GM13976 (cell line): ENCODE measurements at regions not wholly inside any gene's neighbourhood (a gene's known extent, or its start where the extent isn't known, plus 50 kb on each side); places are given as distances from the start of the nearest gene placed in this dataset.
"Not testable (repeated sequence)": the region's sequence is repeated elsewhere in the genome, so short reads cannot be mapped to it uniquely, and the experiment has no call there.

Source experiments
- DNase-seq: peaks from one replicate; pipeline ENCODE4 v3.0.0; 2012; ENCODE audit warnings: low spot score
- in situ Hi-C: fragments of 300-500 bp; cut with MboI; formaldehyde crosslinking; loops from one replicate; pipeline ENCODE4 v1.12.0; 2022; ENCODE audit warnings: low sequenced_read_pairs, mixed read lengths, inconsistent platforms; ENCODE audit not compliant: unreplicated experiment
- TF ChIP-seq, protein P1 (sequence below): IDR thresholded peaks from 2 replicates; pipeline ENCODE4 v1.5.1; 2012; ENCODE audit warnings: borderline replicate concordance, mild to moderate bottlenecking; ENCODE audit not compliant: insufficient read depth; ENCODE audit errors: extremely low read depth, missing control alignments, control extremely low read depth

DNA sequence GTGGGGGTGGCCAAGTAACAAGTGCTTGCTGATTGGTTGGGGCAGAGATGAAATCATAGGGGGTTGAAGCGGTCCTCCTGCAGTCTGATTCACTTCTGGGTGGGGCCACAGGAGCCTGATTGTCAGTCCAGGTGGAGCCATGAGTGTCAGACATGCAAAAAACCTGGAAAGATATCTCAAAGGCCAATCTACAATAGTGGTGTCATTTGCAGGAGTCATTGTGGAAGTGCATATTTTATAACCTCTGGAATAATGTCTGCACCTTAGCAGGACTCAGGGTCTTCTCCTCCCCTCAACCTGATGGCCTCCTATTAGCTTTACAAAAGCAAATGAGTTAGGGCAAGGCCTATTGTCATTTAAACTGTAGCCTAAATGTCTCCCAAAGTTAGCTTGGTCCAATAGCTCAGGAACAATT lies 241.4 kb downstream of the NUAK1 start:
- no peak for DNase-seq
- in situ Hi-C loops, result no loop called here
- TF ChIP-seq, protein P1, sequence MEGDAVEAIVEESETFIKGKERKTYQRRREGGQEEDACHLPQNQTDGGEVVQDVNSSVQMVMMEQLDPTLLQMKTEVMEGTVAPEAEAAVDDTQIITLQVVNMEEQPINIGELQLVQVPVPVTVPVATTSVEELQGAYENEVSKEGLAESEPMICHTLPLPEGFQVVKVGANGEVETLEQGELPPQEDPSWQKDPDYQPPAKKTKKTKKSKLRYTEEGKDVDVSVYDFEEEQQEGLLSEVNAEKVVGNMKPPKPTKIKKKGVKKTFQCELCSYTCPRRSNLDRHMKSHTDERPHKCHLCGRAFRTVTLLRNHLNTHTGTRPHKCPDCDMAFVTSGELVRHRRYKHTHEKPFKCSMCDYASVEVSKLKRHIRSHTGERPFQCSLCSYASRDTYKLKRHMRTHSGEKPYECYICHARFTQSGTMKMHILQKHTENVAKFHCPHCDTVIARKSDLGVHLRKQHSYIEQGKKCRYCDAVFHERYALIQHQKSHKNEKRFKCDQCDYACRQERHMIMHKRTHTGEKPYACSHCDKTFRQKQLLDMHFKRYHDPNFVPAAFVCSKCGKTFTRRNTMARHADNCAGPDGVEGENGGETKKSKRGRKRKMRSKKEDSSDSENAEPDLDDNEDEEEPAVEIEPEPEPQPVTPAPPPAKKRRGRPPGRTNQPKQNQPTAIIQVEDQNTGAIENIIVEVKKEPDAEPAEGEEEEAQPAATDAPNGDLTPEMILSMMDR, result no peak

DNA sequence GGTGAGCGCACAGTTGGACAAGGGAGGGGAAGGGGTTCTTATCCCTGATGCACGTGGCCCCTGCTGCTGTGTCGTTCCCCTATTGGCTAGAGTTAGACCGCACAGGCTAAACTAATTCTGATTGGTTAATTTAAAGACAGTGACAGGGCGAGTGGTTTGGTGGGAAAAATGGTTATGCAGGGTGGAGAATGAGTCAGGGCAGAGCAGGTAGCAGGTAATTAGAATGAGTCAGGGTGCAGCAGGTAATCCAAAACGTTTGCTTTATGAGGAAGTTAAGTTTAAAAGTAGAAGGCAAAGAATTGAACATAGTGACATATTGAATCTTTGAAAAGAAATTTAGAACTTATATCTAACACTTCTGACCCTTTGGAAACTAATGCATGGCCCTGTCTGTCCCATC lies 240.5 kb downstream of the NUAK1 start:
- in situ Hi-C loops, DNase-seq: not testable (repeated sequence)

DNA sequence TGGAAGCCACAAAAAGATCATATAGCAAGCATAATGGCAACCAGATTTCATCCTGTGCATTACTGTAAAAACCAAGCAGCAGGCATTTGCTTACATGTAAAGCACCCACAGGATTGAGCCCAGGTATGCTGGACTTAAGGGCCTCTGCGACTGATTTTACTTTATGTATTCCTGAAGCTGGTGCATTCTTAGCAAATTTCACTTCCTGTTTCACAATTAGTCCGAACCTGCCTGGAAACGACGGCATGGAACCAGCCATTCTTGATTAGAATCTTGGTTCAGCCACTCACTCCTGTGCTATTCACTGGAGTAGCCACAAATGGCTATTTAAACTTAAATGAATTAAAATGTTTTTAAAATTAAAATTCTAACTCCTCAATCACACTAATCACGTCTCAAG lies 239.2 kb downstream of the NUAK1 start:
- TF ChIP-seq, protein P1, result no peak
- DNase-seq, result no peak
- in situ Hi-C loops, result no loop called here

DNA sequence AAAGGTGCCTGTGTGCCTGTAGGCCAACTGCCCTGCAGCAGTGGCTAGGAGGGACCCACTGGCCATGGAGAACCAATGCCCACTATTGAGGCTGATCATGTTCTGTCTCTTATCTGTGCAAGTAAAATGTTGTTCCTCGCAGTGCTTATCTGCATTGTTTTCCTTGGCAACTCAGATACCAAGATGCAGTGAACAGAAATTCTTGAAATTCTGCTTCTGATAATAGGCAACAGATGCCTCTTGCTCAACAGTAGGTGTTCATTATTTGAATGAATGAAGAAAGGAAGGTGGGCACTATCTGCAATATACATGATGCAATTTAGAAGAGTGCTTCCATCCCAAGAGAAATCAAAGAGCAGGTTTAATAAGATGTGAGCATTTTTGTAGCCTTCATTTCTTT lies 232.2 kb downstream of the NUAK1 start:
- TF ChIP-seq, protein P1, result no peak
- in situ Hi-C loops, result no loop called here
- DNase-seq, result no peak

DNA sequence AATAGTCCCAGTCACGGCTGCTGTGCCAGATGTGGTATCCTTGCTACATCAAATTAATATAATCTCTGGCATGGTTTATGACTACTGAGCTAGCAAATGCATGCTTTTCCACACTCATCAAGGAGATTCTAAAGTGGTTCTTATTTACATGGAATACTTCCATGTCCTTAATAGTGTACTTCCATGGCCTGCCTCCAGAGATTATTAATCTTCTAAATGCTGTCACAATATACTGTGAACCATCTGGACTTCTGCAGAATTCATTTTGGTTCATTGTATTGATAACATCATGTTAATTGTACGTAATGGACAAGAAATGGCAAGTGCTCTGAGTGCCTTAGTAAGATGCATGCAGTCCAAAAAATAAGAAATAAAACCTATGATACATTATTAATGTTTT lies 230.8 kb downstream of the NUAK1 start:
- no peak for DNase-seq
- TF ChIP-seq, protein P1, result no peak
- in situ Hi-C loops, result no loop called here

DNA sequence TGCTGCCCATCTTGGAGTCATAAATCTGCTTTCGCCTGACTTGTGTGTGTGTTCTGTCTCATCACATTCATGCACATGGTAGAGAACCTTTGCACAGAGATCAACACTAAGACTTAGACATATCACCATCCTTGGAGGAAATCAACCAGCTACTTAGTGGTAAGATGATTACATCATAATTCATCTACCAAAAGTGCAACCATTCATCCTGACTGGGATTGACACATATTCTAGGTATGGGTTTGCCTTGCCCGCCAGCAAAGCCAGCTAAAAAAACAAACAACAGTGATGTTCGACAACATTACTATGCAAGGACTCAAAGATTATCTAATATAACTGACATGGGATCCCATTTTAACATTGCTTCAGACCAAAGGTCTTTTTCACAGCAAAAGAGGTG lies 228.7 kb downstream of the NUAK1 start:
- DNase-seq, result no peak
- TF ChIP-seq, protein P1, result no peak
- in situ Hi-C loops, result no loop called here

DNA sequence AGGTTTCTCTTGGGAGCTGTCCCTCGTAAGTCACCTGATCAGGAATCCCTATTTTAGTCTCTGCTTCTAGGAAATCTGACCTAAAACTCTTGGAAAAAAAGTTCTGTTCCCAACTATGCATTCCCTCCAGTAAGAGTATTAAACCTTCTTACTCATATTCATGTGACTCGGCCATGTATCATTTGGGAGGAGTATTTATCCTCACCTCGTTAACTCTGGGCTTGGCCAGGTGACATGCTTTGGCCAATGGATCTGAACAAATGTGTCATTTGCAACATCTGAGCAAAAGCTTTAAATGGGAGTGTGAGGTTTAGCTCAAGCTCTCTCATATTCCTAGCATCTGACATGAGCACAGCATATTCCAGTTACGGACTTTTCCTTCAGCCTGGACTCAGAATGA lies 226.8 kb downstream of the NUAK1 start:
- TF ChIP-seq, protein P1, result no peak
- no peak for DNase-seq
- in situ Hi-C loops, result no loop called here
